Stomach (tissue), 4 donors: ENCODE measurements at regions not wholly inside any gene's neighbourhood (a gene's known extent, or its start where the extent isn't known, plus 50 kb on each side); places are given as distances from the start of the nearest gene placed in this dataset.

Source experiments
- CTCF ChIP-seq, 7 experiments: fragments of 450-650 bp in 4 of 7; fragments of 200-600 bp in 3 of 7; sonication (generic) in 3 of 7; IDR thresholded peaks; one replicate each; pipeline ENCODE4 v1.5.1; 2016 to 2019; ENCODE audit warnings: antibody characterized with exemption in 7 of 7, control low read depth in 2 of 7, mild to moderate bottlenecking in 1 of 7
- EP300 ChIP-seq: sonication (generic); formaldehyde crosslinking; IDR thresholded peaks from one replicate; pipeline ENCODE4 v1.6.1; 2017; ENCODE audit warnings: antibody characterized with exemption
- POLR2A ChIP-seq, 4 donors: fragments of 450-650 bp; IDR thresholded peaks; one replicate each; pipeline ENCODE4 v1.6.1; 2016; ENCODE audit warnings: antibody characterized with exemption in 4 of 4, control low read depth in 2 of 4, mild to moderate bottlenecking in 1 of 4, moderate library complexity in 1 of 4
- POLR2AphosphoS5 ChIP-seq, 3 donors: sonication (generic); formaldehyde crosslinking; IDR thresholded peaks; one replicate each; pipeline ENCODE4 v1.6.1; 2016; ENCODE audit warnings: antibody characterized with exemption in 3 of 3

- TF ChIP-seq CTCF (IDR thresholded peaks at IDR 0.05) (no peak), POLR2A (IDR thresholded peaks at IDR 0.05) (no peak), POLR2AphosphoS5 (IDR thresholded peaks at IDR 0.05) (no peak), EP300 (no peak)
Observed at GRCh38 chr4:159451006-159451405, 348.1 kb downstream of the RAPGEF2 start.
